ENCODE measurements at regions not wholly inside any gene's neighbourhood (a gene's known extent, or its start where the extent isn't known, plus 50 kb on each side); places are given as distances from the start of the nearest gene placed in this dataset.
"Not testable (repeated sequence)": the region's sequence is repeated elsewhere in the genome, so short reads cannot be mapped to it uniquely, and the experiment has no call there.

GRCh38 chr5:67748165-67748690 is 467.3 kb upstream of the PIK3R1 start:
- DNase-seq (ENCODE audit: low spot score), result no peak
- H3K4me3 ChIP-seq (ENCODE audit: low read depth in 1 of 3, low read length in 3 of 3), result no peak overlapping the region
- no peak overlapping the region for H3K9ac ChIP-seq (ENCODE audit: low read depth in 1 of 2, low read length in 2 of 2)
- H3K27ac ChIP-seq (ENCODE audit: low read depth in 1 of 2, low read length in 2 of 2), result no peak overlapping the region
- peaks cover 0 to 5% (median under 1%) of the 10 kb centered on the region in 4 donors for H3K4me1 ChIP-seq (ENCODE audit: control insufficient read depth in 4 of 4, insufficient read depth in 4 of 4, low read length in 3 of 4)
- TF ChIP-seq YY1 (IDR thresholded peaks at IDR 0.05) (no peak), HNF4G (IDR thresholded peaks at IDR 0.05) (no peak), TAF1 (conservative IDR thresholded peaks at IDR 0.05) (no peak), HNF4A (conservative IDR thresholded peaks at IDR 0.05) (no peak), MAX (IDR thresholded peaks at IDR 0.05) (no peak), EGR1 (IDR thresholded peaks at IDR 0.05; ENCODE audit: low read depth in 2 of 2) (no peak), SP1 (IDR thresholded peaks at IDR 0.05) (no peak), FOXA2 (IDR thresholded peaks at IDR 0.05) (no peak), NR2F2 (IDR thresholded peaks at IDR 0.05) (no peak)
- 78% methylated on average over 1 of the region's 1 CpG for WGBS
- H3K36me3 ChIP-seq (ENCODE audit: control insufficient read depth in 4 of 4, insufficient read depth in 3 of 4, low read depth in 1 of 4, low read length in 3 of 4), result no peaks in the 10 kb centered on the region
- H3K9me3 ChIP-seq (ENCODE audit: control insufficient read depth in 4 of 4, low read length in 3 of 4), result no peaks in the 10 kb centered on the region
- H3K27me3 ChIP-seq (ENCODE audit: control insufficient read depth in 4 of 4, insufficient read depth in 4 of 4, low read length in 3 of 4), result no peaks in the 10 kb centered on the region

- TF ChIP-seq REST (IDR thresholded peaks at IDR 0.05) (no peak), HNF4A (conservative IDR thresholded peaks at IDR 0.05) (no peak), FOXA2 (IDR thresholded peaks at IDR 0.05) (no peak), GABPA (IDR thresholded peaks at IDR 0.05 in 1 of 2, conservative IDR thresholded peaks at IDR 0.05 in 1 of 2) (no peak), CTCF (IDR thresholded peaks at IDR 0.05; ENCODE audit: low read depth, low read length, missing input control) (no peak), FOXA1 (IDR thresholded peaks at IDR 0.05) (no peak), ZBTB33 (IDR thresholded peaks at IDR 0.05) (no peak), RXRA (IDR thresholded peaks at IDR 0.05) (no peak), RAD21 (IDR thresholded peaks at IDR 0.05) (no peak), NR2F2 (IDR thresholded peaks at IDR 0.05) (no peak), MAX (IDR thresholded peaks at IDR 0.05) (no peak), EGR1 (IDR thresholded peaks at IDR 0.05; ENCODE audit: low read depth in 2 of 2) (no peak), ATF3 (IDR thresholded peaks at IDR 0.05) (no peak), HNF4G (IDR thresholded peaks at IDR 0.05) (no peak), TAF1 (conservative IDR thresholded peaks at IDR 0.05) (no peak), SP1 (IDR thresholded peaks at IDR 0.05) (no peak), YY1 (IDR thresholded peaks at IDR 0.05) (no peak), JUND (IDR thresholded peaks at IDR 0.05) (no peak)
- no peaks in the 10 kb centered on the region for H3K9me3 ChIP-seq (ENCODE audit: control insufficient read depth in 4 of 4, low read length in 3 of 4)
These were observed 468.5 kb upstream of the PIK3R1 start for GRCh38 chr5:67747096-67747495.

GRCh38 chr5:67746608-67747007 is 468.9 kb upstream of the PIK3R1 start:
- not testable (repeated sequence) for DNase-seq (ENCODE audit: low spot score); H3K27ac ChIP-seq (ENCODE audit: low read depth in 1 of 2, low read length in 2 of 2); H3K9me3 ChIP-seq (ENCODE audit: control insufficient read depth in 4 of 4, low read length in 3 of 4); H3K36me3 ChIP-seq (ENCODE audit: control insufficient read depth in 4 of 4, insufficient read depth in 3 of 4, low read depth in 1 of 4, low read length in 3 of 4); H3K9ac ChIP-seq (ENCODE audit: low read depth in 1 of 2, low read length in 2 of 2); H3K4me1 ChIP-seq (ENCODE audit: control insufficient read depth in 4 of 4, insufficient read depth in 4 of 4, low read length in 3 of 4); H3K4me3 ChIP-seq (ENCODE audit: low read depth in 1 of 3, low read length in 3 of 3); H3K27me3 ChIP-seq (ENCODE audit: control insufficient read depth in 4 of 4, insufficient read depth in 4 of 4, low read length in 3 of 4)
- WGBS, result 97% methylated on average over 9 of the region's 9 CpGs

More at GRCh38 chr5:67747096-67747495, 468.5 kb upstream of the PIK3R1 start:
- no peak for DNase-seq (ENCODE audit: low spot score)
- Histone ChIP-seq H3K9ac (ENCODE audit: low read depth in 1 of 2, low read length in 2 of 2) (no peak overlapping the region), H3K27me3 (ENCODE audit: control insufficient read depth in 4 of 4, insufficient read depth in 4 of 4, low read length in 3 of 4) (no peaks in the 10 kb centered on the region), H3K36me3 (ENCODE audit: control insufficient read depth in 4 of 4, insufficient read depth in 3 of 4, low read depth in 1 of 4, low read length in 3 of 4) (no peaks in the 10 kb centered on the region), H3K4me1 (ENCODE audit: control insufficient read depth in 4 of 4, insufficient read depth in 4 of 4, low read length in 3 of 4) (peaks cover 0 to 4% (median under 1%) of the 10 kb centered on the region in 4 donors), H3K27ac (ENCODE audit: low read depth in 1 of 2, low read length in 2 of 2) (no peak overlapping the region), H3K4me3 (ENCODE audit: low read depth in 1 of 3, low read length in 3 of 3) (no peak overlapping the region)
- WGBS, result 95% methylated on average over 1 of the region's 1 CpG

Data from liver (tissue), 8 donors.